Stomach (tissue), 8 donors: ENCODE measurements at regions not wholly inside any gene's neighbourhood (a gene's known extent, or its start where the extent isn't known, plus 50 kb on each side); places are given as distances from the start of the nearest gene placed in this dataset.

Experiments
- DNase-seq, 2 donors: peaks; one replicate each; pipeline versions ENCODE4 v3.0.0 to v3.0.0-alpha.2; 2013 to 2019
- H3K27ac ChIP-seq, 5 donors: fragments of 200-600 bp in 4 of 5; sonication (generic) in 4 of 5; one replicate each; pipeline ENCODE4 v1.5.1; 2013 to 2019; ENCODE audit warnings: mild to moderate bottlenecking in 1 of 5, moderate library complexity in 1 of 5
- H3K27me3 ChIP-seq, 3 donors: fragments of 200-600 bp; sonication (generic); one replicate each; pipeline ENCODE4 v1.5.1; 2017 to 2019; ENCODE audit warnings: mixed run types in 1 of 3
- H3K36me3 ChIP-seq, 4 donors: fragments of 200-600 bp; sonication (generic); 1 replicate in 3 of 4; 2 replicates in 1 of 4; pipeline ENCODE4 v1.5.1; 2016 to 2019
- H3K4me1 ChIP-seq, 4 donors: fragments of 200-600 bp; sonication (generic); one replicate each; pipeline ENCODE4 v1.5.1; 2016 to 2019
- H3K4me3 ChIP-seq, 4 donors: fragments of 200-600 bp; sonication (generic) in 3 of 4; one replicate each; pipeline ENCODE4 v1.5.1; 2016 to 2019; ENCODE audit warnings: mild to moderate bottlenecking in 1 of 4
- H3K9me3 ChIP-seq, 4 donors: fragments of 200-600 bp; sonication (generic); one replicate each; pipeline ENCODE4 v1.5.1; 2016 to 2019
- EP300 ChIP-seq: sonication (generic); formaldehyde crosslinking; IDR thresholded peaks from one replicate; pipeline ENCODE4 v1.6.1; 2017; ENCODE audit warnings: antibody characterized with exemption
- POLR2A ChIP-seq, 4 donors: fragments of 450-650 bp; IDR thresholded peaks; one replicate each; pipeline ENCODE4 v1.6.1; 2016; ENCODE audit warnings: antibody characterized with exemption in 4 of 4, control low read depth in 2 of 4, mild to moderate bottlenecking in 1 of 4, moderate library complexity in 1 of 4
- POLR2AphosphoS5 ChIP-seq, 3 donors: sonication (generic); formaldehyde crosslinking; IDR thresholded peaks; one replicate each; pipeline ENCODE4 v1.6.1; 2016; ENCODE audit warnings: antibody characterized with exemption in 3 of 3
- WGBS, 5 donors: extraction: QIAGEN DNeasy Blood & Tissue Kit in 3 of 5; methylation state at CpG; one replicate each; pipeline versions ENCODE4 v1.1.5 to v1.1.7; 2013 to 2018; 5-methylcytosine and 5-hydroxymethylcytosine counted together
- intact Hi-C: fragments of 100-400 bp; cut with DNase I; formaldehyde crosslinking; loops from one replicate; pipeline ENCODE4 v1.15.1; 2023; ENCODE audit warnings: low total_unique reads
- TF ChIP-seq, protein P1 (sequence below), 7 experiments: fragments of 450-650 bp in 4 of 7; fragments of 200-600 bp in 3 of 7; sonication (generic) in 3 of 7; IDR thresholded peaks; one replicate each; pipeline ENCODE4 v1.5.1; 2016 to 2019; ENCODE audit warnings: antibody characterized with exemption in 7 of 7, control low read depth in 2 of 7, mild to moderate bottlenecking in 1 of 7
- donor health status: healthy with polysubstance abuse.
- donor health status: Bipolar disorder and iron deficiency.
- donor health status: healthy.

GRCh38 chr21:15255763-15256162 is 191.0 kb upstream of the NRIP1 start:
- TF ChIP-seq EP300 (no peak), POLR2A (IDR thresholded peaks at IDR 0.05) (no peak), POLR2AphosphoS5 (IDR thresholded peaks at IDR 0.05) (no peak)
- TF ChIP-seq, protein P1, sequence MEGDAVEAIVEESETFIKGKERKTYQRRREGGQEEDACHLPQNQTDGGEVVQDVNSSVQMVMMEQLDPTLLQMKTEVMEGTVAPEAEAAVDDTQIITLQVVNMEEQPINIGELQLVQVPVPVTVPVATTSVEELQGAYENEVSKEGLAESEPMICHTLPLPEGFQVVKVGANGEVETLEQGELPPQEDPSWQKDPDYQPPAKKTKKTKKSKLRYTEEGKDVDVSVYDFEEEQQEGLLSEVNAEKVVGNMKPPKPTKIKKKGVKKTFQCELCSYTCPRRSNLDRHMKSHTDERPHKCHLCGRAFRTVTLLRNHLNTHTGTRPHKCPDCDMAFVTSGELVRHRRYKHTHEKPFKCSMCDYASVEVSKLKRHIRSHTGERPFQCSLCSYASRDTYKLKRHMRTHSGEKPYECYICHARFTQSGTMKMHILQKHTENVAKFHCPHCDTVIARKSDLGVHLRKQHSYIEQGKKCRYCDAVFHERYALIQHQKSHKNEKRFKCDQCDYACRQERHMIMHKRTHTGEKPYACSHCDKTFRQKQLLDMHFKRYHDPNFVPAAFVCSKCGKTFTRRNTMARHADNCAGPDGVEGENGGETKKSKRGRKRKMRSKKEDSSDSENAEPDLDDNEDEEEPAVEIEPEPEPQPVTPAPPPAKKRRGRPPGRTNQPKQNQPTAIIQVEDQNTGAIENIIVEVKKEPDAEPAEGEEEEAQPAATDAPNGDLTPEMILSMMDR (IDR thresholded peaks at IDR 0.05): no peak
- H3K4me3 ChIP-seq: no peak overlapping the region
- H3K27me3 ChIP-seq: no peaks in the 10 kb centered on the region
- H3K9me3 ChIP-seq: no peaks in the 10 kb centered on the region
- H3K36me3 ChIP-seq: no peaks in the 10 kb centered on the region
- intact Hi-C loops: no loop called here
- no peaks in the 10 kb centered on the region for H3K4me1 ChIP-seq
- DNase-seq: no peak
- H3K27ac ChIP-seq: no peak overlapping the region

GRCh38 chr21:15256996-15257395 is 192.2 kb upstream of the NRIP1 start:
- DNase-seq: no peak
- intact Hi-C loops: no loop called here
- no peak overlapping the region for H3K4me3 ChIP-seq

DNA sequence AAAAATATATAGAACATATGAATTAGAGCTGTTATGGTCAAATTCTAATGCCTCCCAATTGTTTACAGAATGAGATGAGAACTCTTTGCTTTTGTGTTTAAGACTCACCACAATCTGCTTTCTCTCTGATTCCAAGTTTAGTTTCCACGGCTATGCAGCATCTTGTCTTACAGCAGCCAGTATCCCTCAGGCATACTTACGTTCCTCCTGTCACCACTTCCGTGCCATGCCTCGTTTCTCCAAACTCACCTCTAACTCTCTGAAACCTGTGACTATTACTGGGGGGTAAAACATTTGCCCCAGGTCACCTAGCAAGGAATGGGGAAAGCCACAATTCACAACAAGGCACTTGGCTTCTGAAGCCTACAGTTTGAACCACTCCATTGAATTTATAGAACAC is 192.8 kb upstream of the NRIP1 start:
- no peaks in the 10 kb centered on the region for H3K36me3 ChIP-seq
- whole genome bisulfite sequencing, 5 donors: 79 to 90% (median 89%) methylated on average over 4 of the region's 4 CpGs
- no peak overlapping the region for H3K4me3 ChIP-seq
- no peaks in the 10 kb centered on the region for H3K27me3 ChIP-seq
- TF ChIP-seq EP300 (no peak), POLR2AphosphoS5 (IDR thresholded peaks at IDR 0.05) (no peak), POLR2A (IDR thresholded peaks at IDR 0.05) (no peak)
- TF ChIP-seq, protein P1 (IDR thresholded peaks at IDR 0.05): no peak
- no peak overlapping the region for H3K27ac ChIP-seq
- H3K9me3 ChIP-seq: no peaks in the 10 kb centered on the region
- no peak for DNase-seq
- H3K4me1 ChIP-seq: no peaks in the 10 kb centered on the region
- intact Hi-C loops: no loop called here

More at GRCh38 chr21:15256996-15257395, 192.2 kb upstream of the NRIP1 start:
- no peaks in the 10 kb centered on the region for H3K27me3 ChIP-seq
- H3K27ac ChIP-seq: no peak overlapping the region
- H3K36me3 ChIP-seq: no peaks in the 10 kb centered on the region
- H3K4me1 ChIP-seq: no peaks in the 10 kb centered on the region
- H3K9me3 ChIP-seq: no peaks in the 10 kb centered on the region
- TF ChIP-seq POLR2AphosphoS5 (IDR thresholded peaks at IDR 0.05) (no peak), EP300 (no peak), POLR2A (IDR thresholded peaks at IDR 0.05) (no peak)
- TF ChIP-seq, protein P1 (IDR thresholded peaks at IDR 0.05): no peak

- WGBS, 5 donors: 94 to 100% (median 98%) methylated on average over 1 of the region's 1 CpG
- no peak for TF ChIP-seq EP300
- TF ChIP-seq POLR2A (IDR thresholded peaks at IDR 0.05): no peak
- TF ChIP-seq POLR2AphosphoS5 (IDR thresholded peaks at IDR 0.05): no peak
- TF ChIP-seq, protein P1 (IDR thresholded peaks at IDR 0.05): no peak
These were observed 195.0 kb upstream of the NRIP1 start for GRCh38 chr21:15259824-15260223.

DNA sequence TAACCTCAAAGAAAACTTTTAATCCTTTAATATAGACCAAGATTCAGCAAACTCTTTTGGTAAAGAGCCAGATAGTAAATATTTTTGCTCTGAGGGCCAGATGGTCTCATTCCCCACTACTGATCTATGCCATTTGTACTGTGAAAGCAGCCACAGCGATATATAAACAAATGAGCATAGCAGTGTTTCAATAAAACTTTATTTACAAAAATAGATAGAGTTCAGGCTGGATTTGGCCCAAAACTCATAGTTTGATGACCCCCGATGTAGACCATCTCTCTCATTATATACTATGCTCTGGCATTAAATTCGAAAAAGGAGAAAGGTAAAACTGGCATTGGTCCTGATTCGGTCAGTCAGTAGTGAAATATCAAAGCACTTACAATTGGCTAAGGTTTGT is 195.8 kb upstream of the NRIP1 start:
- no peaks in the 10 kb centered on the region for H3K27me3 ChIP-seq
- intact Hi-C loops: no loop called here
- DNase-seq: no peak
- no peak overlapping the region for H3K27ac ChIP-seq
- H3K4me1 ChIP-seq: no peaks in the 10 kb centered on the region
- H3K9me3 ChIP-seq: no peaks in the 10 kb centered on the region
- H3K4me3 ChIP-seq: no peak overlapping the region
- no peaks in the 10 kb centered on the region for H3K36me3 ChIP-seq
- TF ChIP-seq POLR2A (IDR thresholded peaks at IDR 0.05) (no peak), POLR2AphosphoS5 (IDR thresholded peaks at IDR 0.05) (no peak), EP300 (no peak)
- TF ChIP-seq, protein P1 (IDR thresholded peaks at IDR 0.05): no peak
- 86 to 93% (median 91%) methylated on average over 4 of the region's 4 CpGs for WGBS, 5 donors

More at GRCh38 chr21:15259824-15260223, 195.0 kb upstream of the NRIP1 start:
- H3K4me1 ChIP-seq: no peaks in the 10 kb centered on the region
- H3K36me3 ChIP-seq: no peaks in the 10 kb centered on the region
- no peak for DNase-seq
- H3K27ac ChIP-seq: no peak overlapping the region
- H3K9me3 ChIP-seq: no peaks in the 10 kb centered on the region
- intact Hi-C loops: no loop called here
- H3K27me3 ChIP-seq: no peaks in the 10 kb centered on the region
- H3K4me3 ChIP-seq: no peak overlapping the region
